ENCODE measurements at regions not wholly inside any gene's neighbourhood (a gene's known extent, or its start where the extent isn't known, plus 50 kb on each side); places are given as distances from the start of the nearest gene placed in this dataset.

DNA sequence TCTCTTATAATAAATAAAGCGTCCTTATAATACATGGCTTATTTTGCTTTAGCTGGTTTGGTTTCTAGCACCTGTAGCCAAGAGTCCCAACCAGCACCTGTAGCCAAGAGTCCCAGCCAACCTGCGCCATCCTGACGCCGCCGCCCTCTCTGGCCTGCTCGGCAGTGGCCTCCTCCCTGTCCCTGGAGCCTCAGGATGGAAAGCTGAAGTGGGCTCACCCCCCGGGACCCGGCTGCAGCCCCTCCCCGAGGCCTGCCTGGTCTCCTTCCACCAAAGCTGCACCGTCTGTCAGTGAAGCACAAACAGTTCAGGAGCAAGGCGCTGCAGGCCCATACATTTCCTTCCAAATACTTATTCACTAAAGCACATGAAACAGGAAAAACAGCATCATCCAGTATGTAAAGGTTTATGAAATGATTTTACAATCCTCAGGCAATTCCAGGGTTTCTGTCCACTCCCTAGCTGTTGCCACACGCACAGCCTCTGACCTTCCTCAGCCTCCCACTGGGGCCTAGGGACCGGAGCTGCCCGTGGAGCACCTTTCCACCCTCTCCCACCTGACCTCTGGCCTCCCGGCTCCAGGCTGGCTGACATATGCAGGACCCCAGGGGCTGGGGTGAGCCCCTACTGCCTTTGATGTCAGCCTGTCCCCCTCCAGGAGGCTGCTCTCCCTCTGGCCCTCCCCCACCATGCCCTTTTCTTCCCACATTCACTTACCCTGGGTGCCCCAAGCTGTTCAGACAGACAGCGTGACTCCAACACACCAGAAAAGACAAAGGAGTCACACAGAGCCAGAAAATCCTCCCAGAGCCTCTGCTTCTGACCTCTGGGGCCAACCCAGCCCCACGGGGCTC is 149.6 kb upstream of the PPP2R2D start:
- TF ChIP-seq, protein P1, sequence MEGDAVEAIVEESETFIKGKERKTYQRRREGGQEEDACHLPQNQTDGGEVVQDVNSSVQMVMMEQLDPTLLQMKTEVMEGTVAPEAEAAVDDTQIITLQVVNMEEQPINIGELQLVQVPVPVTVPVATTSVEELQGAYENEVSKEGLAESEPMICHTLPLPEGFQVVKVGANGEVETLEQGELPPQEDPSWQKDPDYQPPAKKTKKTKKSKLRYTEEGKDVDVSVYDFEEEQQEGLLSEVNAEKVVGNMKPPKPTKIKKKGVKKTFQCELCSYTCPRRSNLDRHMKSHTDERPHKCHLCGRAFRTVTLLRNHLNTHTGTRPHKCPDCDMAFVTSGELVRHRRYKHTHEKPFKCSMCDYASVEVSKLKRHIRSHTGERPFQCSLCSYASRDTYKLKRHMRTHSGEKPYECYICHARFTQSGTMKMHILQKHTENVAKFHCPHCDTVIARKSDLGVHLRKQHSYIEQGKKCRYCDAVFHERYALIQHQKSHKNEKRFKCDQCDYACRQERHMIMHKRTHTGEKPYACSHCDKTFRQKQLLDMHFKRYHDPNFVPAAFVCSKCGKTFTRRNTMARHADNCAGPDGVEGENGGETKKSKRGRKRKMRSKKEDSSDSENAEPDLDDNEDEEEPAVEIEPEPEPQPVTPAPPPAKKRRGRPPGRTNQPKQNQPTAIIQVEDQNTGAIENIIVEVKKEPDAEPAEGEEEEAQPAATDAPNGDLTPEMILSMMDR (IDR thresholded peaks at IDR 0.05; ENCODE audit: low read depth, low read length) = no peak
- TF ChIP-seq POLR2A (IDR thresholded peaks at IDR 0.05; ENCODE audit: extremely low read depth, insufficient read length) = no peak

Data from NB4 (cell line).